ENCODE measurements at regions not wholly inside any gene's neighbourhood (a gene's known extent, or its start where the extent isn't known, plus 50 kb on each side); places are given as distances from the start of the nearest gene placed in this dataset.
A peak's percentile ranks its signal among the peaks of the same experiment; 100 is the strongest.

DNA sequence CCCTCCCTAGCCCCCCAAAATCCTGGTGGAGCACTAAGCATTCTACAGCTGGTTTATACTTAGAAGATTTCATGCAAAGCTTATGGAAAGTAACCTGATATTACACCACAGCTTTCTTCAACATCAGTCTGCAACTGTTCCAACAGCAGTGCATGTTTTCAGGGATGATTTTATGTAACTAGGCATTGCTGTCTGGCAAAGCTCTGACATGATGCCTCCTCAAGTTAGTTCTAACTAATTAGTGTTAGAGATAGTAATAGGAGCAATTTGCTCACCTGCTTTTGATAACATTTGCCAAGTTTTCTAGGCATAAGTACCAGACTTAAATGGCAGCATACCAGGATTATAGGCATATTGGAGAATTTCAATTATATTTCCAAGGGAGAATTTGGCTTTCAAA, 330.3 kb upstream of the SGO1 start:
- ATAC-seq = peak; percentile 24; the same call in 1 of the 3 replicates
- no peak for TF ChIP-seq ZNF565 (CRISPR knock-in tag; conservative IDR thresholded peaks at IDR 0.05; ENCODE audit: low read depth)
- no peak for TF ChIP-seq ZNF8 (CRISPR knock-in tag; IDR thresholded peaks at IDR 0.05)
- TF ChIP-seq ISL1 (CRISPR knock-in tag; IDR thresholded peaks at IDR 0.05) = no peak
- TF ChIP-seq, protein P1, sequence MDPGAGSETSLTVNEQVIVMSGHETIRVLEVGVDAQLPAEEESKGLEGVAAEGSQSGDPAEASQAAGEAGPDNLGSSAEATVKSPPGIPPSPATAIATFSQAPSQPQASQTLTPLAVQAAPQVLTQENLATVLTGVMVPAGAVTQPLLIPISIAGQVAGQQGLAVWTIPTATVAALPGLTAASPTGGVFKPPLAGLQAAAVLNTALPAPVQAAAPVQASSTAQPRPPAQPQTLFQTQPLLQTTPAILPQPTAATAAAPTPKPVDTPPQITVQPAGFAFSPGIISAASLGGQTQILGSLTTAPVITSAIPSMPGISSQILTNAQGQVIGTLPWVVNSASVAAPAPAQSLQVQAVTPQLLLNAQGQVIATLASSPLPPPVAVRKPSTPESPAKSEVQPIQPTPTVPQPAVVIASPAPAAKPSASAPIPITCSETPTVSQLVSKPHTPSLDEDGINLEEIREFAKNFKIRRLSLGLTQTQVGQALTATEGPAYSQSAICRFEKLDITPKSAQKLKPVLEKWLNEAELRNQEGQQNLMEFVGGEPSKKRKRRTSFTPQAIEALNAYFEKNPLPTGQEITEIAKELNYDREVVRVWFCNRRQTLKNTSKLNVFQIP (CRISPR knock-in tag; IDR thresholded peaks at IDR 0.05; ENCODE audit: borderline replicate concordance, low read depth) = no peak
- TF ChIP-seq, protein P2, sequence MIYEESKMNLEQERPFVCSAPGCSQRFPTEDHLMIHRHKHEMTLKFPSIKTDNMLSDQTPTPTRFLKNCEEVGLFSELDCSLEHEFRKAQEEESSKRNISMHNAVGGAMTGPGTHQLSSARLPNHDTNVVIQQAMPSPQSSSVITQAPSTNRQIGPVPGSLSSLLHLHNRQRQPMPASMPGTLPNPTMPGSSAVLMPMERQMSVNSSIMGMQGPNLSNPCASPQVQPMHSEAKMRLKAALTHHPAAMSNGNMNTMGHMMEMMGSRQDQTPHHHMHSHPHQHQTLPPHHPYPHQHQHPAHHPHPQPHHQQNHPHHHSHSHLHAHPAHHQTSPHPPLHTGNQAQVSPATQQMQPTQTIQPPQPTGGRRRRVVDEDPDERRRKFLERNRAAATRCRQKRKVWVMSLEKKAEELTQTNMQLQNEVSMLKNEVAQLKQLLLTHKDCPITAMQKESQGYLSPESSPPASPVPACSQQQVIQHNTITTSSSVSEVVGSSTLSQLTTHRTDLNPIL (CRISPR knock-in tag; IDR thresholded peaks at IDR 0.05; ENCODE audit: low read depth) = no peak
- no peak for TF ChIP-seq ESRRG (CRISPR knock-in tag; IDR thresholded peaks at IDR 0.05)
- TF ChIP-seq ZNF70 (CRISPR knock-in tag; IDR thresholded peaks at IDR 0.05) = no peak
- TF ChIP-seq, protein P3, sequence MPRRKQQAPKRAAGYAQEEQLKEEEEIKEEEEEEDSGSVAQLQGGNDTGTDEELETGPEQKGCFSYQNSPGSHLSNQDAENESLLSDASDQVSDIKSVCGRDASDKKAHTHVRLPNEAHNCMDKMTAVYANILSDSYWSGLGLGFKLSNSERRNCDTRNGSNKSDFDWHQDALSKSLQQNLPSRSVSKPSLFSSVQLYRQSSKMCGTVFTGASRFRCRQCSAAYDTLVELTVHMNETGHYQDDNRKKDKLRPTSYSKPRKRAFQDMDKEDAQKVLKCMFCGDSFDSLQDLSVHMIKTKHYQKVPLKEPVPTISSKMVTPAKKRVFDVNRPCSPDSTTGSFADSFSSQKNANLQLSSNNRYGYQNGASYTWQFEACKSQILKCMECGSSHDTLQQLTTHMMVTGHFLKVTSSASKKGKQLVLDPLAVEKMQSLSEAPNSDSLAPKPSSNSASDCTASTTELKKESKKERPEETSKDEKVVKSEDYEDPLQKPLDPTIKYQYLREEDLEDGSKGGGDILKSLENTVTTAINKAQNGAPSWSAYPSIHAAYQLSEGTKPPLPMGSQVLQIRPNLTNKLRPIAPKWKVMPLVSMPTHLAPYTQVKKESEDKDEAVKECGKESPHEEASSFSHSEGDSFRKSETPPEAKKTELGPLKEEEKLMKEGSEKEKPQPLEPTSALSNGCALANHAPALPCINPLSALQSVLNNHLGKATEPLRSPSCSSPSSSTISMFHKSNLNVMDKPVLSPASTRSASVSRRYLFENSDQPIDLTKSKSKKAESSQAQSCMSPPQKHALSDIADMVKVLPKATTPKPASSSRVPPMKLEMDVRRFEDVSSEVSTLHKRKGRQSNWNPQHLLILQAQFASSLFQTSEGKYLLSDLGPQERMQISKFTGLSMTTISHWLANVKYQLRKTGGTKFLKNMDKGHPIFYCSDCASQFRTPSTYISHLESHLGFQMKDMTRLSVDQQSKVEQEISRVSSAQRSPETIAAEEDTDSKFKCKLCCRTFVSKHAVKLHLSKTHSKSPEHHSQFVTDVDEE (CRISPR knock-in tag; IDR thresholded peaks at IDR 0.05) = no peak
- TF ChIP-seq, protein P4, sequence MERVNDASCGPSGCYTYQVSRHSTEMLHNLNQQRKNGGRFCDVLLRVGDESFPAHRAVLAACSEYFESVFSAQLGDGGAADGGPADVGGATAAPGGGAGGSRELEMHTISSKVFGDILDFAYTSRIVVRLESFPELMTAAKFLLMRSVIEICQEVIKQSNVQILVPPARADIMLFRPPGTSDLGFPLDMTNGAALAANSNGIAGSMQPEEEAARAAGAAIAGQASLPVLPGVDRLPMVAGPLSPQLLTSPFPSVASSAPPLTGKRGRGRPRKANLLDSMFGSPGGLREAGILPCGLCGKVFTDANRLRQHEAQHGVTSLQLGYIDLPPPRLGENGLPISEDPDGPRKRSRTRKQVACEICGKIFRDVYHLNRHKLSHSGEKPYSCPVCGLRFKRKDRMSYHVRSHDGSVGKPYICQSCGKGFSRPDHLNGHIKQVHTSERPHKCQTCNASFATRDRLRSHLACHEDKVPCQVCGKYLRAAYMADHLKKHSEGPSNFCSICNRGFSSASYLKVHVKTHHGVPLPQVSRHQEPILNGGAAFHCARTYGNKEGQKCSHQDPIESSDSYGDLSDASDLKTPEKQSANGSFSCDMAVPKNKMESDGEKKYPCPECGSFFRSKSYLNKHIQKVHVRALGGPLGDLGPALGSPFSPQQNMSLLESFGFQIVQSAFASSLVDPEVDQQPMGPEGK (CRISPR knock-in tag; IDR thresholded peaks at IDR 0.05; ENCODE audit: borderline replicate concordance) = no peak
- TF ChIP-seq RARB (CRISPR knock-in tag; IDR thresholded peaks at IDR 0.05) = no peak
- no peak for TF ChIP-seq TCF4 (CRISPR knock-in tag; IDR thresholded peaks at IDR 0.05; ENCODE audit: borderline replicate concordance)
- TF ChIP-seq SNAI2 (CRISPR knock-in tag; IDR thresholded peaks at IDR 0.05) = no peak
- no peak for TF ChIP-seq OSR1 (CRISPR knock-in tag; IDR thresholded peaks at IDR 0.05)
- TF ChIP-seq, protein P5, sequence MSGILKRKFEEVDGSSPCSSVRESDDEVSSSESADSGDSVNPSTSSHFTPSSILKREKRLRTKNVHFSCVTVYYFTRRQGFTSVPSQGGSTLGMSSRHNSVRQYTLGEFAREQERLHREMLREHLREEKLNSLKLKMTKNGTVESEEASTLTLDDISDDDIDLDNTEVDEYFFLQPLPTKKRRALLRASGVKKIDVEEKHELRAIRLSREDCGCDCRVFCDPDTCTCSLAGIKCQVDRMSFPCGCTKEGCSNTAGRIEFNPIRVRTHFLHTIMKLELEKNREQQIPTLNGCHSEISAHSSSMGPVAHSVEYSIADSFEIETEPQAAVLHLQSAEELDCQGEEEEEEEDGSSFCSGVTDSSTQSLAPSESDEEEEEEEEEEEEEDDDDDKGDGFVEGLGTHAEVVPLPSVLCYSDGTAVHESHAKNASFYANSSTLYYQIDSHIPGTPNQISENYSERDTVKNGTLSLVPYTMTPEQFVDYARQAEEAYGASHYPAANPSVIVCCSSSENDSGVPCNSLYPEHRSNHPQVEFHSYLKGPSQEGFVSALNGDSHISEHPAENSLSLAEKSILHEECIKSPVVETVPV (CRISPR knock-in tag; IDR thresholded peaks at IDR 0.05) = no peak
- no peak for TF ChIP-seq TOX (CRISPR knock-in tag; IDR thresholded peaks at IDR 0.05; ENCODE audit: borderline replicate concordance)
- no peak for TF ChIP-seq ZFP30 (CRISPR knock-in tag; IDR thresholded peaks at IDR 0.05)
- no peak for TF ChIP-seq CSDC2 (CRISPR knock-in tag; IDR thresholded peaks at IDR 0.05)
- no peak for TF ChIP-seq ARNTL (CRISPR knock-in tag; IDR thresholded peaks at IDR 0.05; ENCODE audit: borderline replicate concordance, low read depth)

DNA sequence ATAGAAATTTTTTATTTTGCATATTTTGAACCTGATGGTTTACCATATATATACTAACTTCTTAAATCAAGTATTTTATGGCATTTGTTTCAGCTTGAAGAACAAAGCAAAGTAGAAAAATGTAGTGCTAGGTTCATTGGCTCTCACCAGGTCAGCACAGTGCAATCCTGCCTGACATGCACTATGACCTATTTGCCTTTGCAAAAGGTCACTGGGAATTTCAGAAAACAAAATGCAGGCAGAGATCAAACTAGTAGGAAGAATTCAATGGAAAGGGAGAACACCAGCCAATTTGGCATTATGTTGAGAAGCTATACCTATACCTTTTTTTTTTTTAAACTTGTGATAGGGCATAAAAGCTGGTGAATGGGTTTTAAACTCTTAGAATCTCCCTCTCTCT, 329.8 kb upstream of the SGO1 start:
- no peak for TF ChIP-seq ZNF8 (CRISPR knock-in tag; IDR thresholded peaks at IDR 0.05)
- TF ChIP-seq ZFP30 (CRISPR knock-in tag; IDR thresholded peaks at IDR 0.05) = no peak
- TF ChIP-seq, protein P5 (CRISPR knock-in tag; IDR thresholded peaks at IDR 0.05) = no peak
- no peak for TF ChIP-seq ESRRG (CRISPR knock-in tag; IDR thresholded peaks at IDR 0.05)
- no peak for TF ChIP-seq PPARA (CRISPR knock-in tag; IDR thresholded peaks at IDR 0.05; ENCODE audit: borderline replicate concordance)
- TF ChIP-seq, protein P1 (CRISPR knock-in tag; IDR thresholded peaks at IDR 0.05; ENCODE audit: borderline replicate concordance, low read depth) = no peak
- TF ChIP-seq, protein P3 (CRISPR knock-in tag; IDR thresholded peaks at IDR 0.05) = no peak
- no peak for TF ChIP-seq ARNTL (CRISPR knock-in tag; IDR thresholded peaks at IDR 0.05; ENCODE audit: borderline replicate concordance, low read depth)
- TF ChIP-seq ZNF565 (CRISPR knock-in tag; conservative IDR thresholded peaks at IDR 0.05; ENCODE audit: low read depth) = no peak
- TF ChIP-seq GLIS3 (CRISPR knock-in tag; IDR thresholded peaks at IDR 0.05) = no peak
- no peak for ATAC-seq

All from SK-N-SH treated with all-trans-retinoic acid at 6 μM for 48 hours (cell line).